Skin epidermis (tissue), 12 donors: ENCODE measurements at regions not wholly inside any gene's neighbourhood (a gene's known extent, or its start where the extent isn't known, plus 50 kb on each side); places are given as distances from the start of the nearest gene placed in this dataset.

Experiments
- H3K27ac ChIP-seq, 21 experiments: fragments of 200-600 bp; sonication (generic) in 11 of 21; one replicate each; pipeline ENCODE4 v1.5.0; 2020; ENCODE audit warnings: mild to moderate bottlenecking in 3 of 21, inconsistent platforms in 2 of 21, moderate library complexity in 2 of 21
- H3K4me3 ChIP-seq, 7 experiments: fragments of 200-600 bp; sonication (generic) in 2 of 7; one replicate each; pipeline ENCODE4 v1.5.0; 2020; ENCODE audit warnings: inconsistent platforms in 2 of 7, mild to moderate bottlenecking in 2 of 7, moderate library complexity in 1 of 7

- H3K27ac ChIP-seq = no peak overlapping the region
- H3K4me3 ChIP-seq = no peak overlapping the region
Observed at GRCh38 chr2:212659441-212659840, 120.8 kb upstream of the ERBB4 start.

GRCh38 chr2:212649646-212650045, 111.0 kb upstream of the ERBB4 start:
- H3K4me3 ChIP-seq = no peak overlapping the region
- H3K27ac ChIP-seq = no peak overlapping the region

GRCh38 chr2:212646698-212647366, 108.2 kb upstream of the ERBB4 start:
- H3K4me3 ChIP-seq = no peak overlapping the region

GRCh38 chr2:212644195-212644837, 105.7 kb upstream of the ERBB4 start:
- H3K27ac ChIP-seq = no peak overlapping the region

More at GRCh38 chr2:212646698-212647366, 108.2 kb upstream of the ERBB4 start:
- no peak overlapping the region for H3K27ac ChIP-seq

GRCh38 chr2:212640428-212640827, 101.8 kb upstream of the ERBB4 start:
- Histone ChIP-seq H3K27ac (no peak overlapping the region), H3K4me3 (no peak overlapping the region)

More at GRCh38 chr2:212644195-212644837, 105.7 kb upstream of the ERBB4 start:
- no peak overlapping the region for H3K4me3 ChIP-seq

- Histone ChIP-seq H3K4me3 (no peak overlapping the region), H3K27ac (no peak overlapping the region)
Observed at GRCh38 chr2:212638694-212639093, 100.1 kb upstream of the ERBB4 start.

GRCh38 chr2:212628586-212628985, 90.0 kb upstream of the ERBB4 start:
- Histone ChIP-seq H3K27ac (no peak overlapping the region), H3K4me3 (no peak overlapping the region)

- Histone ChIP-seq H3K4me3 (no peak overlapping the region), H3K27ac (no peak overlapping the region)
Observed at GRCh38 chr2:212626371-212626918, 87.8 kb upstream of the ERBB4 start.

GRCh38 chr2:212619954-212620353, 81.4 kb upstream of the ERBB4 start:
- Histone ChIP-seq H3K4me3 (no peak overlapping the region), H3K27ac (no peak overlapping the region)

- Histone ChIP-seq H3K27ac (no peak overlapping the region), H3K4me3 (no peak overlapping the region)
Observed at GRCh38 chr2:212618636-212619035, 80.0 kb upstream of the ERBB4 start.

GRCh38 chr2:212610872-212611425, 72.3 kb upstream of the ERBB4 start:
- H3K4me3 ChIP-seq = no peak overlapping the region
- no peak overlapping the region for H3K27ac ChIP-seq

GRCh38 chr2:212609479-212609878, 70.9 kb upstream of the ERBB4 start:
- Histone ChIP-seq H3K4me3 (no peak overlapping the region), H3K27ac (no peak overlapping the region)

- Histone ChIP-seq H3K4me3 (no peak overlapping the region), H3K27ac (no peak overlapping the region)
Observed at GRCh38 chr2:212607080-212607479, 68.5 kb upstream of the ERBB4 start.

- Histone ChIP-seq H3K27ac (no peak overlapping the region), H3K4me3 (no peak overlapping the region)
Observed at GRCh38 chr2:212606232-212606631, 67.6 kb upstream of the ERBB4 start.

GRCh38 chr2:212596688-212597087, 58.1 kb upstream of the ERBB4 start:
- H3K4me3 ChIP-seq = no peak overlapping the region
- H3K27ac ChIP-seq = no peak overlapping the region

- H3K27ac ChIP-seq = no peak overlapping the region
- H3K4me3 ChIP-seq = no peak overlapping the region
Observed at GRCh38 chr2:212596276-212596675, 57.7 kb upstream of the ERBB4 start.

- H3K27ac ChIP-seq = no peak overlapping the region
- H3K4me3 ChIP-seq = no peak overlapping the region
Observed at GRCh38 chr2:212595036-212595654, 56.5 kb upstream of the ERBB4 start.

- Histone ChIP-seq H3K27ac (no peak overlapping the region), H3K4me3 (no peak overlapping the region)
Observed at GRCh38 chr2:212592695-212593094, 54.1 kb upstream of the ERBB4 start.
